ENCODE measurements at regions not wholly inside any gene's neighbourhood (a gene's known extent, or its start where the extent isn't known, plus 50 kb on each side); places are given as distances from the start of the nearest gene placed in this dataset.
"Not testable (repeated sequence)": the region's sequence is repeated elsewhere in the genome, so short reads cannot be mapped to it uniquely, and the experiment has no call there.

DNA sequence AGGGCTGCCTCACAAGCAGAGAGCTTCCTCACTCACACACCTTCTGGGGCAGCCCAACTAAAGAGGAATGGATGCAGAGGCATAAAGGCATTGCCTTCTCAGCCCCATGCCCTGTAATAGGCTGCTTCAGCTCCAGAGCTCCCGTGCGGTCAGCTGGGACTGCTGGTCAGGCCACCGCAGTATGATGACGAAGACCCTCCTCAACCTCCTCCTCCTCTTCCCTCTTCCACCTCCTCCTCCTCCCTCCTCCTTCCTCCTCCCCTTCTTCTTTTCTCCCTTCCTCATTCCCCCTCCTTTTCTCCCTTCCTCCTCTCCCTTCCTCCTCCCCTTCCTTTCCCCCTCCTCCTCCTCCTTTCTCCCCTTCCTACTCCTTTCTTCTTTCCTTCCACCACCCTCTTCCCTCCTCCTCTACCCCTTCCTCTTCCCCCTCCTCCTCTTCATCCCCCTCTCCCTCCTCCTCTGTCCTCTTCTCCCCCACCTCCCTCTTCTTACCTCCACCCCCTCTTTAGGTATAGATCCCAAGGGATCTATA lies 465.3 kb upstream of the CDH4 start:
- no peak for DNase-seq

DNA sequence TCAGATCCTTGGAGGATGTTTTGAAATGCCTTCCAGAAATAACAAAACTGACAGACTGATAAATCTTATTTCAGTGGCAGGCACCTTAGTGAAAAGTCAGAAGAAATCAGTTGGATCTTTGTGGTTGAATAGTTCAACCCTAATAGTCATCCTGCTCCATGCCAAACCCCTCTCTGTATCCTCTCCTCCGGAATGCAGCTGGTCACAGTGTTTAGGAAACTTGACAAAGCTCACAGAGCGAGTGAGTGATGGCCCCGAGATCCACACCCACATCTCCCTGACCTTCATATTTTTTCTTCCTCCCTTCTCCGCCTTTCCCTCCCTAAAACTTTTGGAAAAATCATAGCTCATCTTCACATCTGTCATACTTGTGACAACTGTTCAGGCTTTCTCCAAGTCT lies 464.8 kb upstream of the CDH4 start:
- no peak for DNase-seq

DNA sequence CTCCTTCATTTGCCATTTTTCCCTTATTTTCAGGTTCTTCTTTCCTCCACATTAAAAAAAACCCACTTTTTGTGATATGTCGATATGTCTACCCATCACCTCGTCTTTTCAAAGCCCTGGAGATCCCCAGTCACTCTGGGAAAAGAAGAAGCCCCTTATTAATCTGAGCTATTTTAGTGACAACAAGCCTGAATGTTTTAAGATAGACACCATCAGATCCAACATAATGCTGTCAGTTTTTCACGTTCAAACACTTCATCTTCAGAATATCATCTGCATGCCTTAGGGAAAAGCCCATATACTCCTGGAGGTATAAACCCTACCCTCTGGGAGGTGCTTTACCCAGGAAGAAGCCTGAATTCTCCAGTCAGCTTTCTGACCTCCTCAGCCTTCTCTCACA lies 464.0 kb upstream of the CDH4 start:
- DNase-seq = no peak

DNA sequence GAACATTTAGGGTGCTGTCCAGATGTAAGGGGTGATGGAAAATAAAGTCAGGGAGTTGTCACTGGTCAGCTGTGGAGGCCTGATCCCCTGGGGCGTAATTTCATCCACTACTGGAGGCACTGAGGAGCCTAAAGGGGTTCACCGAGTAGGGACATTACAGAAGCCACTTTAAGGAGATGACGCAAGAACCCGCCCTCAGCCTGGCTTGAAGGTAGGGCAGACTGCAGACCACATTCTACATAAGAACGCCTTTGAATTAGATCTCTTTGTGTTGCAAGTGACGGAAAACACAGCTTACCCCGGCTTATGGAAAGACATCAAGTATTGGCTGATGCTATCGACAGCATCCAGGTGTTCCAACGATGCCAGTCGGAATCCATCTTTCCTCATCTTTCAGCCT lies 462.7 kb upstream of the CDH4 start:
- no peak for DNase-seq

DNA sequence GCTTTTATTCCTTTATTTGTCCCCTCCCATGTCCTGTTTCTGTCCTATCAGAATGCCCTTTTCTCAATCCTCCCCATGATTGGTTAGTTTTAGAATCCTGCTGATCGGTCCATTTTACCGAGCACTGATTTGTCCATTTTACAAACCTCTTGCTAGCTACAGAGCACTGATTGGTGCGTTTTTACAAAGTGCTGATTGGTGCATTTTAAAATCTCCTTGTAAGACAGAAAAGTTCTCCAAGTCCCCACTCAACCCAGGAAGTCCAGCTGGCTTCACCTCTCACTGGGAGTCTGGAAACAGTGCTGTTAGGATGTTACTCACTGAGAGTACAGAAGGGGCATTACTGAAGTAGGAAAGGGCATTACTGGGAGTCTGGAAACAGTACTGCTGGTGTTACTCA lies 461.7 kb upstream of the CDH4 start:
- not testable (repeated sequence) for DNase-seq

GRCh38 chr20:60791823-60792222 lies 460.2 kb upstream of the CDH4 start:
- no peak for DNase-seq

DNA sequence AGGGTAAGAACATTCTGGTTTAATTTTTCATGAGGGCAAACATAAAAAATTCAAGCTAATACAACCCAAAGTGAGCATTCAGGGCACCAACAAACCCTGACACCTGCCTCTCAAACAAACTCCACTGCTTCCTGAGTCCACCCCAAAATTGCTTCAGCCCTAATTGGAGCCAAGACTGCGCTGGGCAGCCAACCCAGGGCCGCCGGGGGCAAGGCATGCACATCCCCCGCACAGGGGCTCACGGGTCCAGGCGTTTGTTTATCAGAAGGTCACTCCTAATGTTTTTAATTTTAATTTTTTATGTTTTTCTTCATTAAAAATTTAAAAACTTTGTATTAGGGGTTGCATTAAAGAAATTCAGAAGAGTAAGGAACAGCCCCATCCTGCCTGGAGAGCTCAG lies 459.1 kb upstream of the CDH4 start:
- no peak for DNase-seq

DNA sequence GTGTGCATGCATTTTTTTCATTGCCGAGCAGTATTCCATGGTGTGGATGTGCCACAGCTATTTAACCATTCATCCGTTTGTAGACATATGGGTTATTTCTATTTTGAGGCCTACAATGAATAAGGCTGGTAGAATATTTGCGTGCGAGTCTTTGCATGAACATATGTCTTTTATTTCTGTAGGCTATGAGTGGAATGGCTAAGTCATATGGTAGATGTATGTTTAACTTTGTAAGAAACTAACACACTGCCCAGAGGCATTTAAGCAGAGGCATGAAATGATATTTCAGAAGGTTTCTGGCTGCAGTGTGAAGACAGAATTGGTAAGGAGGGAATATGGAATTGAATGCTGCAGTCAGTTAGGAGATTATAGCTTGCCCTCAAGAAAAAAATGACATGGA lies 457.4 kb upstream of the CDH4 start:
- DNase-seq = no peak

DNA sequence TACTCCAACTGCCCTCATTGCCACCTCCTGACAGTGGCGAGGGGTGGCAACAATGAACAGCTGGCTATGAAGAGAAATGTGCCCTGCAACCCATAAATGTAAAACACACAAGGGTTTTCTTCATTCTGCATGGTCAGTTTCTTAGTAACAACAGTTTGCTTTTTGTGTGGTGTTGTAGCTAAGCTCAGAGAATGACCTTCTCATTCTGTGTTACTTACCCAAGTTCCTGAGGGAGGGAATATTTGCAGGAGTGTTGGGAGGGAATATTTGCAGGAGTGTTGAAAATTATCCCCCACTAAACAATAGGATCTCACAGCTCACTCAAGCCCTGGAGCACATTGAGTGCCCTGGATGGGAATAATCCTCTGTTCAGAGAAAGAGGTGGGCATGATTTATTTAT lies 456.4 kb upstream of the CDH4 start:
- no peak for DNase-seq

- DNase-seq = no peak
Measured at GRCh38 chr20:60800185-60800584, 451.9 kb upstream of the CDH4 start.

DNA sequence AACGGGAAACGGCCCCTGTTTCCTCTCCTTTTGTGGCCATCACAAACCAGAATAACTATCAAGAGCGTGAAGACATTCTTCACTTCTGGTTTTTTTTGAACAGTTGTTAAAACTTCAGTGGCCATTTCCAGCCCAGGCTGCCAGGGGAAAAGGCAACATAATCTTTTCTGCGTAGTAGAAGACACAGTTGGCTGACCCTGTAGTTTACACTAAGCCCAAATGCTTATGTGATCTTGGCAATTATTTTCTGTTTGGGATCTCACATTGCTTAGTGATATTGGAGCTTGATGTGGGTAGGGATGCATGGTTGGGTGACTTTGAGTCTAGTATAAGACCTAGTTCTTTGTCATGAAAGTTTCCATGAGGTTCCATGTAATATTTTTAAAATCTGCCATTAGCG lies 449.4 kb upstream of the CDH4 start:
- no peak for DNase-seq

- no peak for DNase-seq
Measured at GRCh38 chr20:60803335-60804055, 448.6 kb upstream of the CDH4 start.

- no peak for DNase-seq
Measured at GRCh38 chr20:60804240-60804917, 447.7 kb upstream of the CDH4 start.

DNA sequence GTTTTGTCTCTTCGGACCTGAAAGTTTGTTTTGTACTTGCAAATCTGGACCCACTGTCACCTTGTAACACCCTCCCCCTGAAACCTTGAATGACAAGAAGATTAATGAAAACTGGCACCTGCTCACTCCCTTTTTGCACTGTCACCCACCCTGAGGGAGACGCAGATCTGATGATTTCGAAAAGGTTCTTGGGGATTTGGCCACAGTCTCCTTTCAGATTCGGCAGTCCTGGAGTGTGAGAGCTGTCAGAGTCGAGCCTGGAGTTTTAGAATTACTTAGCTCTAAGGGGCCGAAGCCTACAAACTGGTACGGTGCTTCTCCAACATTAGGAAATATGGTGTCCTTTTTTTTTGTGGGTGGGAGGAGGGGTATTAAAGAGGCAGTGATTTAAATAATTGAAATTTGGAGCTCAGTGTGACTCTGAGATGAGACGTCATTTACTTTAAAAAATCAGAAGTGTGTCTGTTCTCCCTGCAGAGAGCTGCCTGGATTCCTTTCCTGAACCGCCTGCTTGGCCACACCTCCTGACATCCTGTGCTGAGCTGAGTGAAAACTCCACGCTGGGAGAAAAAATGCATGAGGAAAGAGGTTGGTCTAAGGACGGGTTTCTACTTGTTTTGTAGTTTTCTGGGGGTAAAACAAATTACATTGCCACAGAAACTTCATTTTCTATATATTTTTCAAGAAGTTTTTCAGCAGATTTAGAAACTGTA lies 447.0 kb upstream of the CDH4 start:
- no peak for DNase-seq

DNA sequence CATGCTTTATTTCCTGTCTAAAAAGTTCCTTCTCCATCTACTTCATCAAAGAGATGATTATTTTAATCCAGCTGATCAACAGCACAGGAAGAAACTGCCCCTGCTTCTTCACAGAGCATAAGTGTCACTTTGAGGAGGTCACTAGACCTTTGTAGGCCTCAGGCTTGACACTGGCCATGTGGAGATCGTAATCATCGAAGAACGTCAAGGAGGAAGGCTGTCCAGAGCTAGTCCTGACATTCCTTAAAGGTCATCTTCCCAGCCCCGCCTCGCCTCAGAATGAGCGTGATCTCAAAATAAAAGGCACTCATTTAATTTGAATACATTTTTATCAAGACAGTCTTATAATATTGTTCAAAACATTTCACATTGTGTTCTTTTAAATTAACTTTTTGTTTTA lies 445.7 kb upstream of the CDH4 start:
- no peak for DNase-seq

GRCh38 chr20:60806824-60807223 lies 445.2 kb upstream of the CDH4 start:
- no peak for DNase-seq

GRCh38 chr20:60808003-60808672 lies 443.9 kb upstream of the CDH4 start:
- no peak for DNase-seq

DNA sequence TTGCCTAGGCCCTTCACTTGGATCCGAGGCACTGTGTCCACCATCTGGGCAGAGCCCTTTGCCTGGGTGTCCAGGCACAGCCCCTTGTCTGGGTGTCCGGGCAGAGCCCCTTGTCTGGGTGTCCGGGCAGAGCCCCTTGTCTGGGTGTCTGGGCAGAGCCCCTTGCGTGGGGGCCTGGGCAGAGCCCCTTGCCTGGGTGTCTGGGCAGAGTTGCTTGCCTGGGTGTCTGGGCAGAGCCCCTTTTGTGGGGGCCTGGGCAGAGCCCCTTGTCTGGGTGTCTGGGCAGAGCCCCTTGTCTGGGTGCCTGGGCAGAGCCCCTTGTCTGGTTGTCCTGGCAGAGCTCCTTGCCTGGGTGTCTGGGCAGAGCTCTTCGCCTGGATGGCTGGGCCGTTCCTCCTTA lies 443.4 kb upstream of the CDH4 start:
- no peak for DNase-seq

DNA sequence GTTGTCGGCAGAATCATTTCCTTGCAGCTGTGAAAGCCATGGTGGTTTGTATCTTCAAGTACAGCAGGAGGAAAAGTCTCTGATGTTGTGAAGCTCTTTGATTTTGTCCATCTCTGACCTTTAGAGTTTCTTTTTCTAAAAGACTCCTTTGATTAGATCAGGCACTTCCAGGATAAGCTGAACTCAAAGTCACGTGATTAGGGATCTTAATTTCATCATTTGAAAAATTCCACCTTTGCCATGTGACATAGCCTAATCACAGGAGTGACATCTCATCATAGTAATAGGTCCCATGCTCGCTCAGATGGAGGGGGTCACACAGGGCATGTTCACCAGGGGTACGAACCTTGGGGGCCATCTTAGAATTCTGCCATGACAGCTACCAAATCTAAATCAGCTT lies 441.5 kb upstream of the CDH4 start:
- no peak for DNase-seq

DNA sequence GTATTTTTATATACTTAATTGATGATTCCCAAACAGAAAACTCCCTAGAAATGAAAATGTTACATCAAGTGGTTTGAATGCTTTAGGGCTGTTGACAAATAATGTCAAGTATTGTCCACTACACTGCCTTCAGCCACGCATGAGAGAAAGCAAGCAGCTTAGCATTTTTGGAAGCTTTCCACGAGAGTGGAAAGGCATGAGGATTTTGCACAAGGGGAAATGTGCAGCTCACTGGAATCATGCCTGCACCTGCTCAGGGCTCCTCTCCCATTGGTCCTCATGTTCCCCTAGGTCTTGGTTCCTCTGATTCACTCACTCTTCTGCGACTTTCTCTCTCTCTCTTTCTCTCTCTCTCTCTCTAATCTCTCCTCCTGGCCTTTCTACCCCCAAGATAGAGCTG lies 439.5 kb upstream of the CDH4 start:
- no peak for DNase-seq

- no peak for DNase-seq
Measured at GRCh38 chr20:60813066-60813465, 439.0 kb upstream of the CDH4 start.

DNA sequence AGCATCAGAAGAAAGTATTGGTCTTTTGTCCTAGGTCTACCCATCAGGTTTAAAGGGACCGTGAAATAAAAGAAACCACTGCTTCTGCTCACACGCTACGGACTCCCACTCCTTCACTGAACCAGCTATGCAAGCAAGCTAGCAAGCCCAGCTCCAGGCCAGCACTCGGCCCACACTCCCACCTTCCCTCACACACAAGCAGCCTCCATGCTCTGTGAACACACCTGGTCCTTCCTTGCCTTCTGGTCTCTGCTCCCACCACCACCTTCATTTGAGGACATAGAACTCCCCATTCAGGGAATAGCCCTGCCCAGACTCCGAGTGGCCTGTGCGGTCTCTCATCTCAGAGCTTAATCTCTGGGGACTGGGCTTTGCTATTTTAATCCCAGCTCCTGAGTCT lies 436.4 kb upstream of the CDH4 start:
- no peak for DNase-seq

DNA sequence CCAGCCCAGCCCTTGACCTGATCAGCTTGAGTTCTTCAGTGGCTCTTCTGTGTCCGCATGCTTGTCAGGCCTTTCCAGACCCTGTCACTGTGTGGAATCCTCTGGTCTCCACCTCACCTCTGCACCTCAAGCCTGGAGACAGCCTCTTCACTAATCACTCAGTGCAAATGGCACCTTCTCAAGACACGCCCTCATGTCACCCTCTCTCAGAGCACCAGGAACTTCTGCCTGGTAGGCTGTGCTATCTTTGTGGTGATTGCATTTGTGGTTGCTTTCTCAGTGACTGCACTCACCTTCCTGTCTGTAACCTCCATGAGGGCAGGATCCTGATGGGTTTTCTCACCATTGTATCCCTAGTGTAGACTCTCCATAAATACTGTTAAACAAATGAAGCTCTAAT lies 435.2 kb upstream of the CDH4 start:
- no peak for DNase-seq

Data from midbrain (tissue), 1 donor.